ENCODE measurements at regions not wholly inside any gene's neighbourhood (a gene's known extent, or its start where the extent isn't known, plus 50 kb on each side); places are given as distances from the start of the nearest gene placed in this dataset.

DNA sequence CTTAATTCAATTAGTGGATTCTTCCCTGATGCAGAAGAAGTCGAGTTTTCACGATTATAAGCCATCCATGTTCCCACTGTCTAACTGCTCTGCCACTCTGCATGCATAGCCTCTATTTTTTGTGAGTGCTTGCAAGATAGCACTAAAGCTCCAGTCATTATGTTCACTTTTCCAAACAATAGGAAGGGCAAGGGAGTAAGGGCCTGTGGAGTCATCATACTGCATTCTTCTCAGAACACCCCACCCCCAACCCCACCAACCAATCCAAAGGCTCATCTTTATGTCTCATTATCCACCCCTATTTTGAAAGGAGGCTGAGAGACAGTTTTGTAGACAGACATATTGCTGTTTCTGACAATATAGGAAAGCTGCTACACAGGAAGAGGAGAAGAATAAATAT, 471.7 kb upstream of the ADGRL2 start:
- Histone ChIP-seq H3K27me3 (replicated peaks; ENCODE audit: control insufficient read depth, insufficient read depth, low read length) (no peaks in the 10 kb centered on the region), H3K36me3 (ENCODE audit: control insufficient read depth, insufficient read depth, low read length) (no peaks in the 10 kb centered on the region), H3K4me3 (replicated peaks; ENCODE audit: low read depth, low read length) (no peak overlapping the region)
- no peak for DNase-seq (ENCODE audit: extremely low read depth, insufficient read length)
- TF ChIP-seq, protein P1, sequence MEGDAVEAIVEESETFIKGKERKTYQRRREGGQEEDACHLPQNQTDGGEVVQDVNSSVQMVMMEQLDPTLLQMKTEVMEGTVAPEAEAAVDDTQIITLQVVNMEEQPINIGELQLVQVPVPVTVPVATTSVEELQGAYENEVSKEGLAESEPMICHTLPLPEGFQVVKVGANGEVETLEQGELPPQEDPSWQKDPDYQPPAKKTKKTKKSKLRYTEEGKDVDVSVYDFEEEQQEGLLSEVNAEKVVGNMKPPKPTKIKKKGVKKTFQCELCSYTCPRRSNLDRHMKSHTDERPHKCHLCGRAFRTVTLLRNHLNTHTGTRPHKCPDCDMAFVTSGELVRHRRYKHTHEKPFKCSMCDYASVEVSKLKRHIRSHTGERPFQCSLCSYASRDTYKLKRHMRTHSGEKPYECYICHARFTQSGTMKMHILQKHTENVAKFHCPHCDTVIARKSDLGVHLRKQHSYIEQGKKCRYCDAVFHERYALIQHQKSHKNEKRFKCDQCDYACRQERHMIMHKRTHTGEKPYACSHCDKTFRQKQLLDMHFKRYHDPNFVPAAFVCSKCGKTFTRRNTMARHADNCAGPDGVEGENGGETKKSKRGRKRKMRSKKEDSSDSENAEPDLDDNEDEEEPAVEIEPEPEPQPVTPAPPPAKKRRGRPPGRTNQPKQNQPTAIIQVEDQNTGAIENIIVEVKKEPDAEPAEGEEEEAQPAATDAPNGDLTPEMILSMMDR (IDR thresholded peaks at IDR 0.05; ENCODE audit: insufficient read depth, low read length, poor library complexity, severe bottlenecking): no peak

DNA sequence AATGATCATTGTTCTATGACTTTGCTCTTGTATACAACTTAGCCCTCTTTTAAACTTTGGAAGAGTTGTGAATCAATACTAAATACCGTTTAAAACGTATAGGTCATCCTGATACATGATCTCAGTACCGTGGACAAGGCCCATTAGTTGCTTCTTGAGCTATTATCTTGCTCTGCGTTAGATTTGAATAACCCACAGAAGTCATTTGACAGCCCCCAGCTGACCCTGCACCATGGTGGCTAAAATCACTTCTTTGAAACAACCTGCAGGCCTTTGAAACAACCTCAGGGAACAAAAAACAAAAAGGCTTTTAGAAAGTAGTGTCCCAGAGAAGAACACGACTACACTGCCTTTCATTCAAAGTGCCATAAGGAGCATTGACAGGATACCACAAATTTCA, 473.0 kb upstream of the ADGRL2 start:
- Histone ChIP-seq H3K27me3 (replicated peaks; ENCODE audit: control insufficient read depth, insufficient read depth, low read length) (no peaks in the 10 kb centered on the region), H3K4me3 (replicated peaks; ENCODE audit: low read depth, low read length) (no peak overlapping the region), H3K36me3 (ENCODE audit: control insufficient read depth, insufficient read depth, low read length) (no peaks in the 10 kb centered on the region)
- TF ChIP-seq, protein P1 (IDR thresholded peaks at IDR 0.05; ENCODE audit: insufficient read depth, low read length, poor library complexity, severe bottlenecking): no peak
- no peak for DNase-seq (ENCODE audit: extremely low read depth, insufficient read length)

DNA sequence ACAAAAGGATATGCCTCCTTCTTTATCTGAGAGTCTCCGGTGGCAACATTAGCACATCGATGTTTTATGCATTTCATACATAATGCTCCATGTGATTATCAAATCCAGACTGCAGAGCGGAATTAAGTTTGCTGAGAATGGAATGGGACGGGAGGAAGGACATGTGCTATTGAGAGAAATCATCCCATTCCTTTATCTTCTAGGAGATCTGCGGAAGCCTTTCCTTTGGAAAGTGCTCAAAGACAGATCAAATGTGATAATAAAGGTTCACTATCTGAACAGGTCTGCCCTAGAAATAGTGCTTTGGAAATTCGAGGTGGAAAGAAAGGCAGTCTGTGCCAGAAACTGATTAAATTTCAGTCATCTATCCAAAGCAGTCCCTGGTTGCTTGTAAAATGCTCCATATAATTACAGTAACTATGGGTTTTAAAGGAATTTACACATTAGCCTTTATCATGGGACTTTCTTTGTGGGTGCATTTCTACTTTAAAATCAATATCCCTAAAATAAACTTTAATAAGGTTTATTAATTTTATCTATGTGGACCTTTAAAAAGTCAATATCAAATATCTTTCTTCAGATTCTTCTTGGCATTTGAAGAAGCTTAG, 473.5 kb upstream of the ADGRL2 start:
- Histone ChIP-seq H3K4me3 (replicated peaks; ENCODE audit: low read depth, low read length) (no peak overlapping the region), H3K36me3 (ENCODE audit: control insufficient read depth, insufficient read depth, low read length) (no peaks in the 10 kb centered on the region), H3K27me3 (replicated peaks; ENCODE audit: control insufficient read depth, insufficient read depth, low read length) (no peaks in the 10 kb centered on the region)
- TF ChIP-seq, protein P1 (IDR thresholded peaks at IDR 0.05; ENCODE audit: insufficient read depth, low read length, poor library complexity, severe bottlenecking): no peak
- no peak for DNase-seq (ENCODE audit: extremely low read depth, insufficient read length)

DNA sequence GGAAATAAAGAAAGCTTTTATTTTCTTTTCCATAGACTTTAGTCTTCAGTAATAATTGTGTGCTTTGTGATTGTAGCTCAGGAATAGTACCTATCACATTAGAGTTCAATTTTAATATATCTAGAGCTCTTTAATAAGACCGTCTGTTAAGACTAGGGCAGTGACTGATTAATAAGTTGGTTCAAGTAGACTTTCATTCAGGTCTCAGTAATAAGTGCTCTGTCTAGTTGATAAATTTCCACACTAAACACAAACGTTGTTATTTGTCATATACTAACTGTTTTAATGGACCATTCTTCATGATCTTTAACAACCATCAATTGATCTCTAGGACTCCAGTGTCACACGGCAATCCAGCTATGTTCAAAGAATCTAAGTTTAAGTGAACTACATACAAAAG, 474.5 kb upstream of the ADGRL2 start:
- Histone ChIP-seq H3K4me3 (replicated peaks; ENCODE audit: low read depth, low read length) (no peak overlapping the region), H3K36me3 (ENCODE audit: control insufficient read depth, insufficient read depth, low read length) (no peaks in the 10 kb centered on the region), H3K27me3 (replicated peaks; ENCODE audit: control insufficient read depth, insufficient read depth, low read length) (no peaks in the 10 kb centered on the region)
- DNase-seq (ENCODE audit: extremely low read depth, insufficient read length): no peak
- TF ChIP-seq, protein P1 (IDR thresholded peaks at IDR 0.05; ENCODE audit: insufficient read depth, low read length, poor library complexity, severe bottlenecking): no peak

DNA sequence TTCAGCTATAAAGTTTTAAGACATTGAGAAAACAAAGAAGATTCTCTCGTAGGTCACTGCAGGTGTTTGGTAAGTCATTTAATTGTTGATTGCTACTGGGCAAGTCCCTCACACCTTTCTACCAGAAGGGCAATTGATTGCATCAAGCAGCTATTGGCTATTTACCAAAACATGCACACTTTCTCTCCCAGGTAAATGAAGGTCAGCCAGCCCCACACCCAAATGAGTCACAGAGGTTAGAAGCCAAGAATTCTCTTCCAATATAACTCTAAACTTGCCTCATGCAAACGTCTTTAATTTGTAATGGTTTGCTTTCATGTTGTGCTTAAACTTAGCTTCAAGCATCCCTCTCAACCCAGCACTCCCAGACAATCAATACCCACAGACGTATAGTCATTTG, 475.3 kb upstream of the ADGRL2 start:
- Histone ChIP-seq H3K27me3 (replicated peaks; ENCODE audit: control insufficient read depth, insufficient read depth, low read length) (no peaks in the 10 kb centered on the region), H3K36me3 (ENCODE audit: control insufficient read depth, insufficient read depth, low read length) (no peaks in the 10 kb centered on the region), H3K4me3 (replicated peaks; ENCODE audit: low read depth, low read length) (no peak overlapping the region)
- TF ChIP-seq, protein P1 (IDR thresholded peaks at IDR 0.05; ENCODE audit: insufficient read depth, low read length, poor library complexity, severe bottlenecking): no peak
- no peak for DNase-seq (ENCODE audit: extremely low read depth, insufficient read length)

DNA sequence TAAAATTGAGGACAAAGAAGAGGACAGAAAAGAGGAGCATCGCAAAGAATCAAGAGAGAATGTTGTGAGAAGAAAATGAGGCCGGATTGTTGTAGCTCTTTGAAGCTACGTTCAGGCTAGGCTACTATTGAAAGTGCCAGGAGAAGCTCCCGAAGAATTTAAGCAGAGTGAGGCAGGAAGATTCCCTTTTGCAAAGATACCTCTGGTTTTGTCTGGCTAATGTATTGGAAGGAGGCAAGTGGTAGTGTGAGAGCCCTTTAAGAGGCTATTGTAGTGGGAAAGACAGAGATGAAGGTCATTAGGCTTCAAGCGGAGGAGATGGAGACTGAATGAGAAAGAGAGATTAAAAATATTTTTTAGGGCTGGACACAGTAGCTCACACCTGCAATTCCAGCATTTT, 476.9 kb upstream of the ADGRL2 start:
- TF ChIP-seq, protein P1 (IDR thresholded peaks at IDR 0.05; ENCODE audit: insufficient read depth, low read length, poor library complexity, severe bottlenecking): no peak
- H3K27me3 ChIP-seq (replicated peaks; ENCODE audit: control insufficient read depth, insufficient read depth, low read length): no peaks in the 10 kb centered on the region
- no peak for DNase-seq (ENCODE audit: extremely low read depth, insufficient read length)
- H3K4me3 ChIP-seq (replicated peaks; ENCODE audit: low read depth, low read length): no peak overlapping the region
- no peaks in the 10 kb centered on the region for H3K36me3 ChIP-seq (ENCODE audit: control insufficient read depth, insufficient read depth, low read length)

All from GM06990 (cell line).